RWPE2 (cell line): ENCODE measurements at regions not wholly inside any gene's neighbourhood (a gene's known extent, or its start where the extent isn't known, plus 50 kb on each side); places are given as distances from the start of the nearest gene placed in this dataset.

Experiments
- ATAC-seq: fragments of 200-7000 bp; cut with Tn5 transposase; 3 replicates; pipeline ENCODE4 v1.9.1; 2021; ENCODE audit warnings: low read depth
- DNase-seq: peaks from one replicate; pipeline ENCODE4 v3.0.0-alpha.2; 2020; ENCODE audit warnings: low spot score
- H3K27ac ChIP-seq: fragments of 450-650 bp; 2 replicates; pipeline ENCODE4 v1.5.1; 2017; ENCODE audit warnings: mild to moderate bottlenecking; ENCODE audit not compliant: poor library complexity, severe bottlenecking
- H3K27me3 ChIP-seq: fragments of 250-450 bp; sonication (Bioruptor Pico); 2 replicates; pipeline ENCODE4 v1.5.1; 2021; ENCODE audit warnings: mild to moderate bottlenecking, moderate library complexity; ENCODE audit not compliant: insufficient read depth, poor library complexity, severe bottlenecking
- H3K36me3 ChIP-seq: fragments of 250-450 bp; sonication (Bioruptor Pico); 2 replicates; pipeline ENCODE4 v1.5.1; 2020; ENCODE audit warnings: low read depth, mild to moderate bottlenecking, moderate library complexity
- H3K4me1 ChIP-seq: fragments of 250-450 bp; sonication (Bioruptor Pico); 2 replicates; pipeline ENCODE4 v1.5.1; 2021; ENCODE audit warnings: mild to moderate bottlenecking, moderate library complexity; ENCODE audit not compliant: insufficient read depth, poor library complexity, severe bottlenecking
- H3K4me3 ChIP-seq: fragments of 250-450 bp; sonication (Bioruptor Pico); 2 replicates; pipeline ENCODE4 v1.5.1; 2021; ENCODE audit warnings: mild to moderate bottlenecking, moderate library complexity; ENCODE audit not compliant: severe bottlenecking
- H3K9me3 ChIP-seq: fragments of 250-450 bp; sonication (Bioruptor Pico); 2 replicates; pipeline ENCODE4 v1.5.1; 2021; ENCODE audit warnings: mild to moderate bottlenecking, moderate library complexity; ENCODE audit not compliant: severe bottlenecking
- CTCF ChIP-seq: fragments of 450-650 bp; IDR thresholded peaks from one replicate; pipeline ENCODE4 v1.5.1; 2017; ENCODE audit warnings: mild to moderate bottlenecking, moderate library complexity; ENCODE audit not compliant: poor library complexity, severe bottlenecking

GRCh38 chr12:131441060-131441396 is 269.9 kb upstream of the SFSWAP start:
- DNase-seq (no peak), ATAC-seq (no peak)
- Histone ChIP-seq H3K4me1 (no peaks in the 10 kb centered on the region), H3K27me3 (no peaks in the 10 kb centered on the region), H3K36me3 (no peaks in the 10 kb centered on the region), H3K4me3 (no peak overlapping the region), H3K9me3 (no peaks in the 10 kb centered on the region), H3K27ac (no peak overlapping the region)
- no peak for TF ChIP-seq CTCF

DNA sequence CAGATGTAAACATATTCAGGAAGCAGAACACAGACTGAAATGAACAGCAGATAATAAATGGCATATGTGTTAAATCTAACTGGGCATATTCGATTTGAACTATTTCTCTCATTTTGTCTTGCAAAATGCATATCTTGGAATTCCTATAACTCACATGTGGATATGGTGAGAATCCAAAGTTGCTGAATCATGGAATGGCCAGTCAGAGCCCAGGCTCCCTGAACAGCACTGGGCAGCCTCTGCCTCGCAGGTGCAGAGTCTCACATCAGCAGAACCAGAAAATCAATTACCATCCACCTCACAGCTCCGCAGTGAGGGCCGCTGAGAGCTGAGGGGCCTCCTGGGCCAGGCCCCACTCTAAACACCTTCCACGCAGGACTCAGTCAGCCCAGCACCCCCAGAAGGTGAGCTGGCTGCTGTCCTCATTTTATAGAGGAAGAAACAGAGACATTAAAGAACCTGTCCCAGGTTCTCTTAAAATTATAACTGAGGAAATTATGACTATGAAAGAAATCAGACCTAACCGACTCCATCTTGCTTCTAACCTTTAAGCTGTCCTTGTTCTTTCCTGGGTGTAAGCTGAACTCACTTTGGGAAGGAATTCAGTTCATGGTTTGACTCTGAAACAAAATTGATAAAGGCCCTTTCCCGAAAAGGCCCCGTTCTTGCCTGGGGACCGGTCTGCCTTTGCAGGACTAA is 269.1 kb upstream of the SFSWAP start:
- ATAC-seq: no peak
- no peak overlapping the region for H3K27ac ChIP-seq
- no peak overlapping the region for H3K4me3 ChIP-seq
- no peaks in the 10 kb centered on the region for H3K4me1 ChIP-seq
- H3K36me3 ChIP-seq: no peaks in the 10 kb centered on the region
- TF ChIP-seq CTCF: no peak
- DNase-seq: no peak
- no peaks in the 10 kb centered on the region for H3K27me3 ChIP-seq
- H3K9me3 ChIP-seq: no peaks in the 10 kb centered on the region

GRCh38 chr12:131442337-131442918 is 268.5 kb upstream of the SFSWAP start:
- no peak for TF ChIP-seq CTCF
- ATAC-seq: no peak
- no peak overlapping the region for H3K4me3 ChIP-seq

GRCh38 chr12:131443019-131444000 is 267.6 kb upstream of the SFSWAP start:
- DNase-seq (no peak), ATAC-seq (no peak)
- no peak overlapping the region for H3K27ac ChIP-seq
- no peak for TF ChIP-seq CTCF
- no peaks in the 10 kb centered on the region for H3K4me1 ChIP-seq
- no peaks in the 10 kb centered on the region for H3K9me3 ChIP-seq
- no peaks in the 10 kb centered on the region for H3K36me3 ChIP-seq
- no peak overlapping the region for H3K4me3 ChIP-seq
- no peaks in the 10 kb centered on the region for H3K27me3 ChIP-seq

More at GRCh38 chr12:131442337-131442918, 268.5 kb upstream of the SFSWAP start:
- no peaks in the 10 kb centered on the region for H3K36me3 ChIP-seq
- H3K27ac ChIP-seq: no peak overlapping the region
- DNase-seq: no peak
- no peaks in the 10 kb centered on the region for H3K27me3 ChIP-seq
- H3K4me1 ChIP-seq: no peaks in the 10 kb centered on the region
- H3K9me3 ChIP-seq: no peaks in the 10 kb centered on the region
